SHP77 (cell line): ENCODE measurements at regions not wholly inside any gene's neighbourhood (a gene's known extent, or its start where the extent isn't known, plus 50 kb on each side); places are given as distances from the start of the nearest gene placed in this dataset.
A peak's percentile ranks its signal among the peaks of the same experiment; 100 is the strongest.

Experiments
- DNase-seq, 2 experiments: peaks; one replicate each; lab custom pipeline; 2025; lab: John Stamatoyannopoulos, UW

GRCh38 chr6:21965016-21965415 is 331.8 kb downstream of the PRL start:
- DNase-seq: no peak

- DNase-seq: no peak
Observed at GRCh38 chr6:21965953-21966539, 330.8 kb downstream of the PRL start.

GRCh38 chr6:21967056-21967974 is 329.5 kb downstream of the PRL start:
- DNase-seq: no peak

- no peak for DNase-seq
Observed at GRCh38 chr6:21968411-21968810, 328.4 kb downstream of the PRL start.

GRCh38 chr6:21969192-21969591 is 327.6 kb downstream of the PRL start:
- DNase-seq: no peak

GRCh38 chr6:21970569-21971300 is 326.1 kb downstream of the PRL start:
- DNase-seq: no peak

GRCh38 chr6:21971541-21971940 is 325.3 kb downstream of the PRL start:
- DNase-seq: no peak

GRCh38 chr6:21972516-21972915 is 324.3 kb downstream of the PRL start:
- DNase-seq: no peak

- no peak for DNase-seq
Observed at GRCh38 chr6:21977346-21977745, 319.5 kb downstream of the PRL start.

- DNase-seq: no peak
Observed at GRCh38 chr6:21981235-21981833, 315.5 kb downstream of the PRL start.

- no peak for DNase-seq
Observed at GRCh38 chr6:21984135-21984534, 312.7 kb downstream of the PRL start.

- no peak for DNase-seq
Observed at GRCh38 chr6:21984561-21984960, 312.3 kb downstream of the PRL start.

GRCh38 chr6:21985904-21986303 is 310.9 kb downstream of the PRL start:
- DNase-seq: no peak

- peak in 1 of 2 experiments; percentile 28 for DNase-seq
Observed at GRCh38 chr6:21986703-21987102, 310.1 kb downstream of the PRL start.

GRCh38 chr6:21987501-21987957 is 309.3 kb downstream of the PRL start:
- DNase-seq: peak; percentile 68 to 81

GRCh38 chr6:21990577-21990976 is 306.3 kb downstream of the PRL start:
- no peak for DNase-seq

- DNase-seq: no peak
Observed at GRCh38 chr6:21992178-21992967, 304.5 kb downstream of the PRL start.

GRCh38 chr6:21993841-21994240 is 303.0 kb downstream of the PRL start:
- no peak for DNase-seq

GRCh38 chr6:21994821-21995220 is 302.0 kb downstream of the PRL start:
- DNase-seq: no peak

GRCh38 chr6:21995318-21995717 is 301.5 kb downstream of the PRL start:
- no peak for DNase-seq

GRCh38 chr6:21996425-21997118 is 300.3 kb downstream of the PRL start:
- DNase-seq: no peak
